ENCODE measurements at regions not wholly inside any gene's neighbourhood (a gene's known extent, or its start where the extent isn't known, plus 50 kb on each side); places are given as distances from the start of the nearest gene placed in this dataset.

- TF ChIP-seq CTCF (IDR thresholded peaks at IDR 0.05; ENCODE audit: extremely low read depth, insufficient read depth, missing control alignments), result no peak
- no peak for DNase-seq (ENCODE audit: low spot score)
- in situ Hi-C loops (cut with MboI; ENCODE audit: low pct_unique_long_range_greater_than_20kb, low sequenced_read_pairs, unreplicated experiment), result no loop called here
Observed at GRCh38 chr11:115691030-115691429, 186.8 kb upstream of the CADM1 start.

DNA sequence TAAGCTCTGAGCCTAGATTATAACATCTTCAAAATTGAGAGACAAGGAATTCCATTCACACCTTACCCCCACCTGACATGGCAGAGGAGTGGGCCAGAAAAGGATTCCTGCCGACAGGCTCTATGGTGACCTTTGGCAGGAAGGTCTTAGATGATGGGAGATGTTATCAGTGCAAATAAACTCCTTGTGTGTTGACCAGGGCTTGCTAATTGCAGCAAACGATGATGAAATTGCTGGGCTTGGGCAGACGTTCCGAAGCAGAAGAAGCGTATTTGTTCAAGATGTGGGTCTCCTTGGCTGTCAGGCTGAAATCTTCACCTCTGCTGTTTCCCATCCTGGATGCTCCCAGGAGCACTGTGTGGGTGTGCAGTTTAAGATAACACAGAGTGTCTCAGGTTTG, 183.7 kb upstream of the CADM1 start:
- in situ Hi-C loops (cut with MboI; ENCODE audit: low pct_unique_long_range_greater_than_20kb, low sequenced_read_pairs, unreplicated experiment), result no loop called here
- TF ChIP-seq CTCF (IDR thresholded peaks at IDR 0.05; ENCODE audit: extremely low read depth, insufficient read depth, missing control alignments), result no peak
- DNase-seq (ENCODE audit: low spot score), result no peak

- in situ Hi-C loops (cut with MboI; ENCODE audit: low pct_unique_long_range_greater_than_20kb, low sequenced_read_pairs, unreplicated experiment), result no loop called here
- TF ChIP-seq CTCF (IDR thresholded peaks at IDR 0.05; ENCODE audit: extremely low read depth, insufficient read depth, missing control alignments), result no peak
- no peak for DNase-seq (ENCODE audit: low spot score)
Observed at GRCh38 chr11:115684699-115685098, 180.5 kb upstream of the CADM1 start.

- in situ Hi-C loops (cut with MboI; ENCODE audit: low pct_unique_long_range_greater_than_20kb, low sequenced_read_pairs, unreplicated experiment), result no loop called here
- TF ChIP-seq CTCF (IDR thresholded peaks at IDR 0.05; ENCODE audit: extremely low read depth, insufficient read depth, missing control alignments), result no peak
- DNase-seq (ENCODE audit: low spot score), result no peak
Observed at GRCh38 chr11:115684135-115684534, 179.9 kb upstream of the CADM1 start.

DNA sequence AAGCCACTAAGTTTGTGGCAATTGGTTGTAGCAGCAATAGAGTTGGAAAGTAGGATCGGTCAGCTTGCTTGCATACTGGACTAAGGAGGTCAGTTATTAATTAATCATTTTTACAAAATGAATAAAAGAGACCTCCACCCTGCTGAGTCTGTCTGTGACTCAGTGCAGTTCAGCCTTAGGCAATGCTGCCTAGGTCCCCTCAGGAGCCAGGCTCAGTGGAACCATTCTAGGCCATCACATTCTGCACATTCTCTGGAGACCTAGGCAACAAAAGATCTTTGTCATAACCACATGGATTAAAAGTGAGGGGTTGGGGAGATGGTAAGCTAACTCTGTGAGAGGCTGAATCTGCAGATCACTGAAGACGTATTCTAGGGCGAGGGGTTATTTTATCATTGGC, 178.7 kb upstream of the CADM1 start:
- no peak for TF ChIP-seq CTCF (IDR thresholded peaks at IDR 0.05; ENCODE audit: extremely low read depth, insufficient read depth, missing control alignments)
- no peak for DNase-seq (ENCODE audit: low spot score)
- in situ Hi-C loops (cut with MboI; ENCODE audit: low pct_unique_long_range_greater_than_20kb, low sequenced_read_pairs, unreplicated experiment), result no loop called here

- no peak for TF ChIP-seq CTCF (IDR thresholded peaks at IDR 0.05; ENCODE audit: extremely low read depth, insufficient read depth, missing control alignments)
- in situ Hi-C loops (cut with MboI; ENCODE audit: low pct_unique_long_range_greater_than_20kb, low sequenced_read_pairs, unreplicated experiment), result no loop called here
Observed at GRCh38 chr11:115682101-115682500, 177.9 kb upstream of the CADM1 start.

GRCh38 chr11:115679945-115680344, 175.7 kb upstream of the CADM1 start:
- in situ Hi-C loops (cut with MboI; ENCODE audit: low pct_unique_long_range_greater_than_20kb, low sequenced_read_pairs, unreplicated experiment), result no loop called here

More at GRCh38 chr11:115682101-115682500, 177.9 kb upstream of the CADM1 start:
- no peak for DNase-seq (ENCODE audit: low spot score)

More at GRCh38 chr11:115679945-115680344, 175.7 kb upstream of the CADM1 start:
- TF ChIP-seq CTCF (IDR thresholded peaks at IDR 0.05; ENCODE audit: extremely low read depth, insufficient read depth, missing control alignments), result no peak
- DNase-seq (ENCODE audit: low spot score), result no peak

Measured in GM13977 (cell line).